Pancreas (tissue), 10 donors: ENCODE measurements at regions not wholly inside any gene's neighbourhood (a gene's known extent, or its start where the extent isn't known, plus 50 kb on each side); places are given as distances from the start of the nearest gene placed in this dataset.

ENCODE experiments used
- ATAC-seq, 4 donors: fragments of 200-7000 bp; cut with Tn5 transposase; one replicate each; pipeline versions ENCODE4 v1.8.0 to v1.9.1; 2020; ENCODE audit warnings: mild to moderate bottlenecking in 4 of 4, moderate library complexity in 4 of 4
- DNase-seq, 6 donors: peaks; one replicate each; pipeline ENCODE4 v3.0.0-alpha.2; 2020
- FAIRE-seq: peaks from 2 replicates; lab custom pipeline; 2012; peaks lifted over from hg19 to GRCh38; lab: Jason Lieb, UNC
- H3K27ac ChIP-seq, 4 donors: fragments of 200-600 bp; sonication (generic); 1 replicate in 3 of 4; 2 replicates in 1 of 4; pipeline versions ENCODE4 v1.5.0 to v1.8.0; 2020
- H3K27me3 ChIP-seq, 4 donors: fragments of 200-600 bp; one replicate each; pipeline ENCODE4 v1.8.0; 2021
- H3K36me3 ChIP-seq, 3 donors: fragments of 200-600 bp; sonication (generic) in 1 of 3; one replicate each; pipeline versions ENCODE4 v1.5.0 to v1.8.0; 2020 to 2021
- H3K4me1 ChIP-seq, 3 donors: fragments of 200-600 bp; one replicate each; pipeline ENCODE4 v1.8.0; 2021
- H3K4me3 ChIP-seq, 4 donors: fragments of 200-600 bp; sonication (generic) in 2 of 4; one replicate each; pipeline versions ENCODE4 v1.5.0 to v1.8.0; 2020 to 2021
- H3K9me3 ChIP-seq, 4 donors: fragments of 200-600 bp; one replicate each; pipeline ENCODE4 v1.8.0; 2021
- WGBS, 2 donors: extraction: QIAGEN DNeasy Blood & Tissue Kit; methylation state at CpG; one replicate each; pipeline ENCODE4 v1.1.7; 2013; 5-methylcytosine and 5-hydroxymethylcytosine counted together
- intact Hi-C, 3 donors: fragments of 100-400 bp; cut with DNase I; formaldehyde crosslinking; loops; one replicate each; pipeline versions ENCODE4 v1.11.1 to v1.14.2; 2022
- TF ChIP-seq, protein P1 (sequence below), 4 donors: fragments of 200-600 bp; sonication (generic) in 3 of 4; IDR thresholded peaks; one replicate each; pipeline versions ENCODE4 v1.5.0 to v1.8.0; 2021; ENCODE audit warnings: antibody characterized with exemption in 4 of 4
- donor health status: healthy with polysubstance abuse.
- donor health status: DM: no; HTN: no; CAD: no; lungs with moderate emphysema.
- donor health status: DM: no; HTN: no; CAD: no.
- donor health status: control.
- donor health status: control.
- donor health status: Bipolar disorder and iron deficiency.
- donor health status: DM: yes; HTN: yes; CAD: no.
- donor health status: DM: no; HTN: no; CAD: no.
- donor health status: DM: no; HTN: no; CAD: no.
- donor health status: DM: yes; HTN: yes; CAD: no.

DNA sequence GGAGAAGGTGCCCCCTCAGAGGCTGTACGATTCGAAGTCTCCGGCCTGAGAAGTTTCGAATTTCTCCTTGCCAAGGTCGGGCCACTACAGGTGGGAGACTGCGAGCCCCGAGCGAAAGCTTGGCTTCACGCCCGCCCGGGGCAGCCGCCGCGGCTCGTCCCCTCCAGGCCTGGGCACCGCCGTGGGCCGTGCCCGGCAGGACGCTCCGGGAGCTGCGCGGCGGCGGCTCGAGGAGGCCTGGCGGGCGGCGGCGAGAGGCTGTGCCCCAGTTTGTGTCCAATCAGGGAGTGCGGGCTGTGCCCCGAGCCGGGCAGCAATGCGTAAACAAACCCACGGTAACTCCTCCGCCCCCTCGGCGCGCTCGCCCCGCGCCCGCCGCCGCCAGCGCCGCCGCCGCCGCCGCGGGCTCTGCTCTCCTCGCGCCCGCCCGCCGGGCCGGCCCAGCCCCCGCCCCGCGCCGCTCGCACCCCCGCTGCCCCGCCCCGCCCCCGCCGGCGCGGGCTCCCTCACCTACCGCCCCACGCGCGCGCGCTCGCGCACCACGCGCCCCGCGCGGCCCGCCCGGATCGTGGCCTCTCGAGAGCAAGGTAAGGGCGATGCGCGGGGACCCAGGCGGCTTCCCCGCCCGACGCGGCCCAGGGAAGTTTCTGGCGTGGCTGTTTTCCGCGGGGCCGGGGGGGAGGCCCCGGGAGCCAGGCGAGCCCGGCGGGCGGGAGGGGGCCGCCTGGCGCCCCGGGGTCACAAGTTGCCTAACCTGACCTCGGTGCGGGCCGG lies 57.8 kb upstream of the PCGF5 start:
- intact Hi-C loops = no loop called here
- 0 to 1% methylated on average over 29 to 110 of the region's 110 CpGs for WGBS, 2 donors
- peak; percentile 62 to 79 (median 78) for ATAC-seq
- Histone ChIP-seq H3K27ac (peak overlapping the region; percentile 88 to 98 (median 96)), H3K4me3 (peak overlapping the region; percentile 78 to 99 (median 90)), H3K9me3 (no peaks in the 10 kb centered on the region), H3K36me3 (no peaks in the 10 kb centered on the region), H3K27me3 (no peaks in the 10 kb centered on the region), H3K4me1 (no peaks in the 10 kb centered on the region)
- TF ChIP-seq, protein P1, sequence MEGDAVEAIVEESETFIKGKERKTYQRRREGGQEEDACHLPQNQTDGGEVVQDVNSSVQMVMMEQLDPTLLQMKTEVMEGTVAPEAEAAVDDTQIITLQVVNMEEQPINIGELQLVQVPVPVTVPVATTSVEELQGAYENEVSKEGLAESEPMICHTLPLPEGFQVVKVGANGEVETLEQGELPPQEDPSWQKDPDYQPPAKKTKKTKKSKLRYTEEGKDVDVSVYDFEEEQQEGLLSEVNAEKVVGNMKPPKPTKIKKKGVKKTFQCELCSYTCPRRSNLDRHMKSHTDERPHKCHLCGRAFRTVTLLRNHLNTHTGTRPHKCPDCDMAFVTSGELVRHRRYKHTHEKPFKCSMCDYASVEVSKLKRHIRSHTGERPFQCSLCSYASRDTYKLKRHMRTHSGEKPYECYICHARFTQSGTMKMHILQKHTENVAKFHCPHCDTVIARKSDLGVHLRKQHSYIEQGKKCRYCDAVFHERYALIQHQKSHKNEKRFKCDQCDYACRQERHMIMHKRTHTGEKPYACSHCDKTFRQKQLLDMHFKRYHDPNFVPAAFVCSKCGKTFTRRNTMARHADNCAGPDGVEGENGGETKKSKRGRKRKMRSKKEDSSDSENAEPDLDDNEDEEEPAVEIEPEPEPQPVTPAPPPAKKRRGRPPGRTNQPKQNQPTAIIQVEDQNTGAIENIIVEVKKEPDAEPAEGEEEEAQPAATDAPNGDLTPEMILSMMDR (IDR thresholded peaks at IDR 0.05) = no peak
- FAIRE-seq = no peak
- peak; percentile 81 to 91 (median 86) for DNase-seq

DNA sequence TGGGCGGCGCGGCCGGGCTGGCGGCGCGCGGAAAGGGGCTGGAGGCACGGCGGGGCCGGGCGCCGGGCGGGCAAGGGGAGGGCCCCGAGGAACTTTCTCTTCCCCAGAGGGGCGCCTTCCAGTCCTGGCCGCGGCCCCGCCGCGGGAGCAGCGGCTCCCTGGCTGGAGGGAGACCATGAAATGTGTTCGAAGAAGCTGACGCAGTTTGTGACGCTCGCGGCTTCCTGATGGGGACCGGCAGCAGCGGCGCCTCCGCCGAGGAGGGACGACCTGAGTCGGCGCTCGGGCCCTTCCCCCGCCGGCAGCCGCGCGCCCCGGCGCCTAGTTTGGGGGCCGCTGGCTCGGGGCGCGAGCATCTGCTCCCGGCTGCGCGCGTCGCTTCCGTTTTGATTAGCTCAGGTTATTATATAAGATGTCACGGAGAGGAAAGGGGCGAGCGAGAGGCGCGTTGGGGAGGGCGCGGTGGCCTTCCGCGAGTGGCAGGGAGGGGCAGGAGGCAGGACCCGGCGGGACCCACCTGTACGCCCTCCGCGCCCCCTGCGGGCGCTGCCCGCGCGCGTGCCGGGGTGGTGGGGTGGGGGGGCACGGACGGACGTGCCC lies 57.1 kb upstream of the PCGF5 start:
- Histone ChIP-seq H3K27me3 (no peaks in the 10 kb centered on the region), H3K4me1 (no peaks in the 10 kb centered on the region), H3K4me3 (peak overlapping the region; percentile 78 to 99 (median 90)), H3K9me3 (no peaks in the 10 kb centered on the region), H3K36me3 (no peaks in the 10 kb centered on the region), H3K27ac (peak overlapping the region; percentile 88 to 98 (median 96))
- TF ChIP-seq, protein P1 (IDR thresholded peaks at IDR 0.05) = no peak
- peak; percentile 49 to 62 (median 58) for ATAC-seq
- intact Hi-C loops = no loop called here
- FAIRE-seq = no peak
- 0 to 1% methylated on average over 62 to 77 of the region's 77 CpGs for WGBS, 2 donors
- DNase-seq = peak; percentile 55 to 83 (median 68)

DNA sequence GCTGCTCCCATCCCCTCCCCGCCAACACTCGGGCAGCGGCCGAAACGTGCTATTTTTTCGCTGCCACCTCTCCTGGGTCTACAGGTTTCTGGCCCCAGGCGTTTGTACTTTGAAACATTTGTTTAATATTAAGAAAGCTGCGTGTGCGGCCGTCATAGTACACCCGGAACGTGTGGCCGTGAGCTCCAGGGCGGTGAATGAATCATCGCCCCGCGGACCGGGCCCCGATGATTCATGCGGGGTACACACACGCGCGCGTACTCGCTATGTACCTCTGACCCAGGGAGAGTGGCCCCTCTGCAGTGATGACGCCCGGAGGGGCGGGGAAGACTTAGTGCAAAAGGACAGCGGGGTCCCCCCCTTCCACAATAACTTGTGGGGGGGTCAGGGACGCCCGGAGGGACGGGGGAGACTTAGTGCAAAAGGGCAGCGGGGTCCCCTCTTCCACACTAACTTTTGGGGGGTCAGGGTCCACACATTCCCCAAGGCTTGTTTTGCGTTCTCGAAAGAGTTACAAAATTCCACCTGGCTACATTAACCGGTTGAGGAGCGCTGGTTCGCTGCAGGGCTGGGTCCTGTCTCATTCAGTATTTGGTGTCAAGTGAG lies 56.5 kb upstream of the PCGF5 start:
- Histone ChIP-seq H3K27me3 (no peaks in the 10 kb centered on the region), H3K4me3 (peak overlapping the region; percentile 78 to 99 (median 90)), H3K27ac (peak overlapping the region; percentile 88 to 98 (median 96)), H3K9me3 (no peaks in the 10 kb centered on the region), H3K4me1 (no peaks in the 10 kb centered on the region), H3K36me3 (no peaks in the 10 kb centered on the region)
- DNase-seq (peak; percentile 58 to 84 (median 82)), FAIRE-seq (no peak), ATAC-seq (peak; percentile 67 to 88 (median 73))
- WGBS, 2 donors = 2 to 4% methylated on average over 36 to 38 of the region's 38 CpGs
- intact Hi-C loops = no loop called here
- TF ChIP-seq, protein P1 (IDR thresholded peaks at IDR 0.05) = no peak

DNA sequence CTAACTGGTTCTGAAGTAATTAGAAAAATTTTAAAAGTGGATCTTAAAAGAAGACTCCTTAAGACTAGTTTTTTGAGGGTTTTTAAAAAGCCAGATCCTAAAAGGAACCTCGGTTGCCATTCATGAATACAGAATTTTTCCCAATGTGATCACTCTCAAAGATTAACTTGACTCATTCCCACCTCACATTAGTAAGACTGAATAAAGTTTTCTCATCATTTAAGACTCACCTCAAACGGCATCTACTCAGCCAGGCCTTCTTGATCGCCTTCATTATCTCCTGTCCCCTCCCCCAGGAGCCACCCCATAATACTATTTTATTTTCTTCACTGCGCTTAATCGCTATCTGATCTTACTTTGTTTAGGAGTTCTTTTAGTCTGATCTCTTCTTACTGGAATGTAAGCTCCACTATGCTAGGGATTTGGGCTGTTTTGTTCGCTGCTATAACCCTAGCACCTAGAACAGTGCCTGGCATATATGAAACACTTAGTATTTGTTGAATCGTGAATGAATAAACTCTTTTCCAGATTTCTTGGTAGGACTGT lies 55.9 kb upstream of the PCGF5 start:
- intact Hi-C loops = no loop called here
- Histone ChIP-seq H3K27ac (peak overlapping the region in 2 of 4 donors; percentile 96 to 98), H3K4me1 (no peaks in the 10 kb centered on the region), H3K9me3 (no peaks in the 10 kb centered on the region), H3K4me3 (peak overlapping the region in 2 of 4 donors; percentile 78 to 89), H3K27me3 (no peaks in the 10 kb centered on the region), H3K36me3 (no peaks in the 10 kb centered on the region)
- no peak for DNase-seq
- TF ChIP-seq, protein P1 (IDR thresholded peaks at IDR 0.05) = no peak
- WGBS, 2 donors = 64 to 66% methylated on average over 7 of the region's 7 CpGs
- FAIRE-seq = no peak
- ATAC-seq = no peak
